Loucy (cell line): ENCODE measurements at regions not wholly inside any gene's neighbourhood (a gene's known extent, or its start where the extent isn't known, plus 50 kb on each side); places are given as distances from the start of the nearest gene placed in this dataset.

Experiments
- H2AFZ ChIP-seq: fragments of 200-600 bp; sonication (generic); 2 replicates; pipeline ENCODE4 v1.6.0; 2016; ENCODE audit warnings: antibody characterized with exemption, mild to moderate bottlenecking, low read length, moderate library complexity
- H3F3A ChIP-seq: fragments of 200-600 bp; 2 replicates; pipeline ENCODE4 v1.6.0; 2016; ENCODE audit warnings: antibody characterized with exemption, low read depth, mild to moderate bottlenecking
- H3K27me3 ChIP-seq: fragments of 200-600 bp; sonication (generic); 2 replicates; pipeline ENCODE4 v1.6.1; 2014; ENCODE audit warnings: low read length, mild to moderate bottlenecking; ENCODE audit not compliant: insufficient read depth, poor library complexity, severe bottlenecking
- H3K36me3 ChIP-seq: fragments of 200-600 bp; sonication (generic); 2 replicates; pipeline ENCODE4 v1.6.1; 2016; ENCODE audit warnings: low read length; ENCODE audit not compliant: insufficient read depth
- H3K4me1 ChIP-seq: fragments of 200-600 bp; sonication (generic); 2 replicates; pipeline ENCODE4 v1.5.1; 2014; ENCODE audit warnings: low read length, mild to moderate bottlenecking; ENCODE audit not compliant: insufficient read depth, poor library complexity, severe bottlenecking
- H3K4me2 ChIP-seq: fragments of 200-600 bp; sonication (generic); 2 replicates; pipeline ENCODE4 v1.6.0; 2014; ENCODE audit warnings: antibody characterized with exemption, low read length, low read depth, mild to moderate bottlenecking; ENCODE audit not compliant: poor library complexity, severe bottlenecking
- H3K4me3 ChIP-seq: fragments of 200-600 bp; sonication (generic); 2 replicates; pipeline ENCODE4 v1.5.1; 2014; ENCODE audit warnings: low read length, mild to moderate bottlenecking, mixed read lengths; ENCODE audit not compliant: poor library complexity, severe bottlenecking
- H3K79me2 ChIP-seq: fragments of 200-600 bp; sonication (generic); 2 replicates; pipeline ENCODE4 v1.6.1; 2014; ENCODE audit warnings: low read length; ENCODE audit not compliant: insufficient read depth
- H3K9ac ChIP-seq: fragments of 200-600 bp; sonication (generic); 2 replicates; pipeline ENCODE4 v1.6.0; 2014; ENCODE audit warnings: mild to moderate bottlenecking, low read depth, low read length, moderate library complexity; ENCODE audit not compliant: poor library complexity, severe bottlenecking
- H3K9me2 ChIP-seq: fragments of 200-600 bp; sonication (generic); replicated peaks from 2 replicates; pipeline ENCODE4 v1.6.1; 2016; ENCODE audit warnings: low read depth, low read length, mixed read lengths
- H3K9me3 ChIP-seq: fragments of 200-600 bp; sonication (generic); 2 replicates; pipeline ENCODE4 v1.6.1; 2014; ENCODE audit warnings: mild to moderate bottlenecking, antibody characterized with exemption, low read length, low read depth; ENCODE audit not compliant: insufficient read depth
- H4K20me1 ChIP-seq: fragments of 200-600 bp; sonication (generic); 2 replicates; pipeline ENCODE4 v1.6.0; 2014; ENCODE audit warnings: antibody characterized with exemption, low read length, mild to moderate bottlenecking; ENCODE audit not compliant: insufficient read depth, poor library complexity, severe bottlenecking
- CTCF ChIP-seq: fragments of 200-600 bp; sonication (generic); conservative IDR thresholded peaks from 2 replicates; pipeline ENCODE4 v1.5.1; 2014; ENCODE audit warnings: mild to moderate bottlenecking, antibody characterized with exemption, low read length
- EZH2phosphoT487 ChIP-seq: fragments of 200-600 bp; IDR thresholded peaks from 2 replicates; pipeline ENCODE4 v1.6.1; 2018; ENCODE audit warnings: antibody characterized with exemption, mild to moderate bottlenecking, moderate library complexity, borderline replicate concordance

- Histone ChIP-seq H3K4me3 (no peak overlapping the region), H3K79me2 (no peaks in the 10 kb centered on the region), H3K9me2 (no peaks in the 10 kb centered on the region), H3K4me1 (no peaks in the 10 kb centered on the region), H3K36me3 (no peaks in the 10 kb centered on the region), H3K27me3 (no peaks in the 10 kb centered on the region), H3F3A (no peaks in the 10 kb centered on the region), H3K4me2 (no peak overlapping the region), H2AFZ (no peak overlapping the region), H3K9me3 (peaks cover 21% of the 10 kb centered on the region; the same call in 1 of the 2 replicates), H4K20me1 (no peaks in the 10 kb centered on the region), H3K9ac (no peak overlapping the region)
- TF ChIP-seq CTCF: no peak
- no peak for TF ChIP-seq EZH2phosphoT487
Observed at GRCh38 chr2:239459606-239460005, 58.8 kb upstream of the HDAC4 start.

GRCh38 chr2:239459056-239459455 lies 58.2 kb upstream of the HDAC4 start:
- Histone ChIP-seq H3K27me3 (no peaks in the 10 kb centered on the region), H3K9me3 (peaks cover 21% of the 10 kb centered on the region; the same call in 1 of the 2 replicates), H3K4me3 (no peak overlapping the region), H3K9ac (no peak overlapping the region), H3K4me1 (no peaks in the 10 kb centered on the region), H3K36me3 (no peaks in the 10 kb centered on the region), H3K4me2 (no peak overlapping the region), H3K79me2 (no peaks in the 10 kb centered on the region), H4K20me1 (no peaks in the 10 kb centered on the region), H2AFZ (no peak overlapping the region), H3K9me2 (no peaks in the 10 kb centered on the region), H3F3A (no peaks in the 10 kb centered on the region)
- TF ChIP-seq CTCF (no peak), EZH2phosphoT487 (no peak)

DNA sequence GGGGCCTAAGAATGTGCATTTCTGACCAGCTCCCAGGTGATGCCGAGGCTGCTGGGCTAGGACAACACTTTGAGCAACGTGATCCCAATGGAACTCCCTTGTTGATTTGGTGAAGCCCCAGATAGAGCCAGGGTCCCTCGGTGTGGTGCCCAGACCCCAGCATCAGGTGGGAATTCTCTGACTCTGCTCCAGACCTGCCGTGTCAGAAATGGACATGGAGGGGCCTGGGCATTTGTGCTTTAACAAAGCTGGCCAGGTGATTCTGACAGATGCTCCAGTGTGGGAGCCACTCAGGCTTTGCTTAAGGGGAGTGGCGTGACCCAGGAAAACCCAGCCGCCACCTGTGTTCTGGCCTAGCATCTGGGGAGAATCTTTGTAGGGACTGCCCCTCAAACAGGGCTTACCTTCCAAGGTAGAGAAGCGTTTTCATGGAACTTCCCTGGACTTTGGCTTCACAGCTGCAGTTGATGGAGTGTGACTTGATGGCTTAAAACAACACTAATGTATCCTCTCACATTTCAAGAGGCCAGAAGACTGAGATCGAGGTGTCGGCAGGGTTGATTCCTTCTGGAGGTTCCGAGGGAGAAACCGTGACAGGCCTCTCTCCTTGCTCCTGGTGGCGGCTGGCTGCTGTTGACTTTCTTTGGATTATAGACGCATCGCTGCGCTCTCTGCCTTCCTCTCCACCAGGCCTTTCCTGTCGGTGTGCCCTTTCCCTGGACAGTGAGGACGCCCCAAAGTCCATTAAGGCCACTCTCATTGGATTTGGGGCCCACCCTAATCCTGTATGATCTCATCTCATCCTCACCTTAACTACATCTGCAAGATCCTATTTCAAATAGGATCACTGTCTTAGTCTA lies 57.0 kb upstream of the HDAC4 start:
- Histone ChIP-seq H3K9ac (no peak overlapping the region), H3F3A (no peaks in the 10 kb centered on the region), H3K36me3 (no peaks in the 10 kb centered on the region), H3K4me2 (no peak overlapping the region), H3K4me1 (no peaks in the 10 kb centered on the region), H3K79me2 (no peaks in the 10 kb centered on the region), H4K20me1 (no peaks in the 10 kb centered on the region), H3K9me3 (peaks cover 21% of the 10 kb centered on the region; the same call in 1 of the 2 replicates), H3K9me2 (no peaks in the 10 kb centered on the region), H2AFZ (no peak overlapping the region), H3K27me3 (no peaks in the 10 kb centered on the region), H3K4me3 (no peak overlapping the region)
- TF ChIP-seq CTCF (no peak), EZH2phosphoT487 (no peak)
